ENCODE measurements at regions not wholly inside any gene's neighbourhood (a gene's known extent, or its start where the extent isn't known, plus 50 kb on each side); places are given as distances from the start of the nearest gene placed in this dataset.

- peak; percentile 58 for FAIRE-seq
Measured at GRCh38 chr2:199019898-199020507, 437.7 kb downstream of the SATB2 start.

- no peak for FAIRE-seq
Measured at GRCh38 chr2:199018826-199019225, 438.9 kb downstream of the SATB2 start.

- no peak for FAIRE-seq
Measured at GRCh38 chr2:199015072-199015471, 442.7 kb downstream of the SATB2 start.

- no peak for FAIRE-seq
Measured at GRCh38 chr2:199014226-199014625, 443.5 kb downstream of the SATB2 start.

GRCh38 chr2:199011908-199012307 is 445.8 kb downstream of the SATB2 start:
- no peak for FAIRE-seq

- FAIRE-seq: no peak
Measured at GRCh38 chr2:198994678-198995077, 463.1 kb downstream of the SATB2 start.

GRCh38 chr2:198991431-198991830 is 466.3 kb downstream of the SATB2 start:
- FAIRE-seq: no peak

GRCh38 chr2:198975779-198976178 is 482.0 kb downstream of the SATB2 start:
- no peak for FAIRE-seq

- FAIRE-seq: no peak
Measured at GRCh38 chr2:198973785-198974184, 484.0 kb downstream of the SATB2 start.

GRCh38 chr2:198973181-198973580 is 484.6 kb downstream of the SATB2 start:
- FAIRE-seq: no peak

- no peak for FAIRE-seq
Measured at GRCh38 chr2:198968545-198968944, 489.2 kb downstream of the SATB2 start.

- no peak for FAIRE-seq
Measured at GRCh38 chr2:198966269-198966668, 491.5 kb downstream of the SATB2 start.

- no peak for FAIRE-seq
Measured at GRCh38 chr2:198961547-198961946, 496.2 kb downstream of the SATB2 start.

- FAIRE-seq: no peak
Measured at GRCh38 chr2:198957181-198957580, 500.6 kb downstream of the SATB2 start.

GRCh38 chr2:198953328-198953727 is 504.4 kb downstream of the SATB2 start:
- FAIRE-seq: no peak

GRCh38 chr2:198950803-198951202 is 506.9 kb downstream of the SATB2 start:
- no peak for FAIRE-seq

GRCh38 chr2:198945496-198945895 is 512.2 kb downstream of the SATB2 start:
- FAIRE-seq: no peak

- no peak for FAIRE-seq
Measured at GRCh38 chr2:198930170-198930569, 527.6 kb downstream of the SATB2 start.

GRCh38 chr2:198928026-198928425 is 529.7 kb downstream of the SATB2 start:
- FAIRE-seq: no peak

- FAIRE-seq: no peak
Measured at GRCh38 chr2:198917926-198918720, 539.6 kb downstream of the SATB2 start.

GRCh38 chr2:198917275-198917674 is 540.5 kb downstream of the SATB2 start:
- FAIRE-seq: no peak

- FAIRE-seq: no peak
Measured at GRCh38 chr2:198916548-198917080, 541.1 kb downstream of the SATB2 start.

GRCh38 chr2:198913394-198914152 is 544.2 kb downstream of the SATB2 start:
- no peak for FAIRE-seq
